ENCODE measurements at regions not wholly inside any gene's neighbourhood (a gene's known extent, or its start where the extent isn't known, plus 50 kb on each side); places are given as distances from the start of the nearest gene placed in this dataset.

DNA sequence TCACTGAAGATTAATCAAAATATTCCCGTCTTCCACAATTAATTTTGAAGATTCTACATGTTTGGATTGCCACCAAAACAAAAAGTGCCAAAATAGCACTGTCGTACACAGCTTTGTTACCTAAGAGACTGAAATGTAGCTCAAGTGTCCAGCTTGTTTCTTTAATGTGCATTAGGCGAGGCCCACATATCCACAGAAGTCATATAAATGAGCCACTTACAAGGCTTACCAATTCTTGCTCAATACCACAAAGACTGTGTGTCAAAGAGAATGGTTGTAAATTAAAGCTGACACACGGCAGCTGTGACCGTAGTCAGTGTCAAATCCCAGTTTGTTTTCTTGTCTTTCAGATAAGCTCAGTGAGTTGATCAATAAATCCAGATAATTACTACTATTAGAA is 639.4 kb upstream of the TBL1XR1 start:
- Mint-ChIP-seq H3K27me3 (ENCODE audit: low read depth) (no peaks in the 10 kb centered on the region), H3K4me1 (ENCODE audit: low read depth) (peaks cover 54% of the 10 kb centered on the region), H3K27ac (ENCODE audit: unreplicated experiment) (peak overlapping the region; percentile 92), H3K9me3 (ENCODE audit: low read depth) (peaks cover 4% of the 10 kb centered on the region), H3K36me3 (ENCODE audit: low read depth) (peaks cover 4% of the 10 kb centered on the region), H3K4me3 (ENCODE audit: unreplicated experiment) (no peak overlapping the region)
- TF ChIP-seq, protein P1, sequence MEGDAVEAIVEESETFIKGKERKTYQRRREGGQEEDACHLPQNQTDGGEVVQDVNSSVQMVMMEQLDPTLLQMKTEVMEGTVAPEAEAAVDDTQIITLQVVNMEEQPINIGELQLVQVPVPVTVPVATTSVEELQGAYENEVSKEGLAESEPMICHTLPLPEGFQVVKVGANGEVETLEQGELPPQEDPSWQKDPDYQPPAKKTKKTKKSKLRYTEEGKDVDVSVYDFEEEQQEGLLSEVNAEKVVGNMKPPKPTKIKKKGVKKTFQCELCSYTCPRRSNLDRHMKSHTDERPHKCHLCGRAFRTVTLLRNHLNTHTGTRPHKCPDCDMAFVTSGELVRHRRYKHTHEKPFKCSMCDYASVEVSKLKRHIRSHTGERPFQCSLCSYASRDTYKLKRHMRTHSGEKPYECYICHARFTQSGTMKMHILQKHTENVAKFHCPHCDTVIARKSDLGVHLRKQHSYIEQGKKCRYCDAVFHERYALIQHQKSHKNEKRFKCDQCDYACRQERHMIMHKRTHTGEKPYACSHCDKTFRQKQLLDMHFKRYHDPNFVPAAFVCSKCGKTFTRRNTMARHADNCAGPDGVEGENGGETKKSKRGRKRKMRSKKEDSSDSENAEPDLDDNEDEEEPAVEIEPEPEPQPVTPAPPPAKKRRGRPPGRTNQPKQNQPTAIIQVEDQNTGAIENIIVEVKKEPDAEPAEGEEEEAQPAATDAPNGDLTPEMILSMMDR (IDR thresholded peaks at IDR 0.05), result no peak
- DNase-seq (ENCODE audit: low spot score), result no peak

DNA sequence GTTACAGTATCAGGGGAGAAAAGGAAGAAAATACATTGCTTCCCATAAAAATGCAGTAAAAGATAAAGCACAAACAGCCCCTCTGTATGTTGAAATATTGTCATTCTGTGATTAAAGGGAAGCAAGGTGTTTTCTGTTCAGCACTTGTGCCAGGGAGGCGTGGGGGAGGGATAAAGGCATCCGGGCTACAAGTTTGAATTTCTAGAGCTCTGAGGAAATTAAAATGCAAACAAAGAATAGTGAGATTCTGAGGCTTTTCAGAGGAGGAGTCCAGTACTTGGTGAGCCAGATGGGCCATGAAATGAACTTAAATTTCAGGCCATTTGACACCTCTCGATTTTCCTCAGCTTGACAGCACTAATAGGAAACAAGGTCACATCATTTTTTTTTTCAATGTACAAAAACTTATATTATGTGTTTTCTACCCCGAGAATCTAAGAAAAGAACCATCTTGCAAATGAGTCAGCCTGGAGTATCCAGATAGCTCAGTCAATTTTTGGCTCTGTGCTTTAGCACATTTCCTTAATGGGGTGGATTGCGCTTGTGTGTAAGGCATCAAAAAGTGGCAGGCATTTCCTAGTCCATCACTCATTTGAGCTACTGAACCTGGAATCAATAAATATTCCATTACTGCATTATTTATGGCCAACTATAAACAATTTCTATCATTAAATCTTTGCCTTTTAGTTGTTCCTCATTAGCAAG is 640.8 kb upstream of the TBL1XR1 start:
- TF ChIP-seq, protein P1 (IDR thresholded peaks at IDR 0.05), result no peak
- peaks cover 4% of the 10 kb centered on the region for H3K36me3 Mint-ChIP-seq (ENCODE audit: low read depth)
- no peak for DNase-seq (ENCODE audit: low spot score)
- no peaks in the 10 kb centered on the region for H3K27me3 Mint-ChIP-seq (ENCODE audit: low read depth)
- peak overlapping the region; percentile 60 for H3K27ac Mint-ChIP-seq (ENCODE audit: unreplicated experiment)
- peaks cover 51% of the 10 kb centered on the region for H3K4me1 Mint-ChIP-seq (ENCODE audit: low read depth)
- peaks cover 4% of the 10 kb centered on the region for H3K9me3 Mint-ChIP-seq (ENCODE audit: low read depth)
- H3K4me3 Mint-ChIP-seq (ENCODE audit: unreplicated experiment), result no peak overlapping the region

DNA sequence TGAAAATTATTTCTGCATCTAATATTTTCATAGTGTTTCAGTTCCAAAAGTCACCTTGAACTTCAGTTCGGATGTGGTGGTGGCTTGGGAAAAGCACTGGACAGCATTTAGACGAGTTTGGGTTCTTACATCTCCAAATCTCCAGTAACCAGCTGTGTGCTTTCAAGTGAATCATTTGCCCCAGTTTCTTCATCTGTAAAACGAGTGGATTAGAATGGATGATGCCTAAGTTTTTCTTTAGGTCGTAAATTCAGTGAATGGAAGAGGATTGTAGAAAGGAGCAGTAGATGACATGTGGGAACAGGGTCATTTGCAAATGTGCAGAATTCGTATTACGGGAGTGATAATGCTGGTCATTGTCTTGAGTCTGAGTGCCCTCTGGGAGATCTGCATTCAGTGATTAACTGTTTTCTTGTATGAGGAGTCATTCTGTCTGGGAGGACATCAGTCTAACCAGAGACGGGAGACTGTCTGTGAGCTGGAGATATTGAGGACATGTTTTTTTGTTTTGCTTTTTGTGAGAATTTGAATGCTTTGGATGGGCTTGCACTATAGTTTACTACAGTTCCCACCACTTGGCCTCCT is 641.6 kb upstream of the TBL1XR1 start:
- Mint-ChIP-seq H3K27me3 (ENCODE audit: low read depth) (no peaks in the 10 kb centered on the region), H3K27ac (ENCODE audit: unreplicated experiment) (no peak overlapping the region), H3K4me1 (ENCODE audit: low read depth) (peaks cover 44% of the 10 kb centered on the region), H3K4me3 (ENCODE audit: unreplicated experiment) (no peak overlapping the region), H3K36me3 (ENCODE audit: low read depth) (peaks cover 4% of the 10 kb centered on the region), H3K9me3 (ENCODE audit: low read depth) (peaks cover 4% of the 10 kb centered on the region)
- no peak for DNase-seq (ENCODE audit: low spot score)
- TF ChIP-seq, protein P1 (IDR thresholded peaks at IDR 0.05), result no peak

DNA sequence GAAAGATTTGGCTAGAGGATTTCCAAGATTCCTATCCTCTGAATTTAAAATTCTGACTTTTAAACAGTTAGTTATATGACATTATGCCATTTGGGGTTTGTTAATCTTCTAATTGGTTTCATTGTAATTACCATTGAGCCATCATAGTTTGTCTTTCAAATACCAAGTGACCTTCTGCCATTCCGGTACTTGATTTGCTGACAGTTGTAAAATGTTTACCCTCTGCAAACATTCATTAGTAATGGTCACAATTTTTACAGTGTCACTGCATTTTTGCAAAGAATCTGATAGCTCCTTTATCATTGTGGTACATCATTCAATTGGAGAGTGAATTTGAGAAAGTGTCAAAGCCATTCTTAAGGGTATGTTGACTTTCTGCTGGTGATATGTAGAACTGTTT is 645.0 kb upstream of the TBL1XR1 start:
- Mint-ChIP-seq H3K27me3 (ENCODE audit: low read depth) (no peaks in the 10 kb centered on the region), H3K4me3 (ENCODE audit: unreplicated experiment) (no peak overlapping the region), H3K27ac (ENCODE audit: unreplicated experiment) (no peak overlapping the region), H3K36me3 (ENCODE audit: low read depth) (peaks cover 6% of the 10 kb centered on the region), H3K9me3 (ENCODE audit: low read depth) (peaks cover 8% of the 10 kb centered on the region), H3K4me1 (ENCODE audit: low read depth) (peaks cover 25% of the 10 kb centered on the region)
- TF ChIP-seq, protein P1 (IDR thresholded peaks at IDR 0.05), result no peak
- DNase-seq (ENCODE audit: low spot score), result no peak

DNA sequence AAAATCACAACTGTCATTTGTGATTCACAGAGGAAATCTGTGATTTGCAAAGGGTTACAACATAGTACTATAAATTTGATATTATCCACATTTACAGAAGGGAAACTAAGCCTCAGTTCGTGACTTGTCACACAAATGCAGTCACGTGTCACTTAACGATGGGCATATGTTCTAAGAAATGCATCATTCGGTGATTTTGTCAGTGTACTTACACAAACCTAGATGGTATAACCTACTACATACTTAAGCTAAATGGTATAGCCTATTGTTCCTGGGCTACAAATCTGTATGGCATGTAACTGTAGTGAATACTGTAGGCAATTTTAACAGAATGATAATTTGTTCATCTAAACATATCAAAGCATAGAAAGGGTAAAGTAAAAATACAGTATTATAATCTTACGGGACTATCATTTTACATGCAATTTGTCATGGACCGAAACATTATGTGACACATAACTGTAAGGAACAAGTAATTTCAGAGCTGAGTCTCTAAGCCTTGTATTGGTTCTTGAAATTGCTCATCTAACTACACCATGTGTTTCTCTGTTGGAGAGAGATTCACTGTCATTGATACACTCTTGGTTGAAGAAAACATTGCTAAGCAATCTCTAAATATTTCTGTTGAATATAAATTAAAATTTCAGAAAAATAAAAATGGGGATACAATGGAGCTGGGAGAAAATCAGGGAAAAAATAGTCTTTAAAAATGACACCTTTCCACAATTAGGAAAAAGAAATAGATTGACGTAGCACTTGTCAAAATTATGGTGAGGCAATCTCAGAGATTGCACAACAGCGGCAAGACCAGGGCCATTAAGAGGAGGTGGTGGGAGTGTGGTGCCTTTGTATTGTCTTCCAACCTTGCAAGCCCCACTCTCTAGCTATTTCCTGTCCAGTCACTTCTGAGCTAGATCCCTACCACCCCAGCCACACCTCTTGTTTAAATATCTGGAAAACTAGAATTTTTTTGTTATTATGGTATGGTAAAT is 645.8 kb upstream of the TBL1XR1 start:
- Mint-ChIP-seq H3K4me3 (ENCODE audit: unreplicated experiment) (no peak overlapping the region), H3K36me3 (ENCODE audit: low read depth) (peaks cover 6% of the 10 kb centered on the region), H3K27ac (ENCODE audit: unreplicated experiment) (no peak overlapping the region), H3K27me3 (ENCODE audit: low read depth) (no peaks in the 10 kb centered on the region), H3K9me3 (ENCODE audit: low read depth) (peaks cover 11% of the 10 kb centered on the region), H3K4me1 (ENCODE audit: low read depth) (peaks cover 18% of the 10 kb centered on the region)
- TF ChIP-seq, protein P1 (IDR thresholded peaks at IDR 0.05), result no peak
- DNase-seq (ENCODE audit: low spot score), result no peak

All from chondrocyte (in vitro differentiated cells).